Left ventricle myocardium superior (tissue), 1 donor: ENCODE measurements at regions not wholly inside any gene's neighbourhood (a gene's known extent, or its start where the extent isn't known, plus 50 kb on each side); places are given as distances from the start of the nearest gene placed in this dataset.
"Not testable (repeated sequence)": the region's sequence is repeated elsewhere in the genome, so short reads cannot be mapped to it uniquely, and the experiment has no call there.

Experiments used
- ATAC-seq: fragments of 200-7000 bp; cut with Tn5 transposase; one replicate; pipeline ENCODE4 v1.9.1; 2020; ENCODE audit warnings: mild to moderate bottlenecking, moderate library complexity
- DNase-seq: peaks from one replicate; pipeline ENCODE4 v3.0.0-alpha.2; 2020
- intact Hi-C: fragments of 100-400 bp; cut with micrococcal nuclease; formaldehyde crosslinking; loops from one replicate; pipeline ENCODE4 v1.11.0; 2022
- donor health status: DM: no; HTN: yes; CAD: no; lungs with severe emphysema.

- intact Hi-C loops, result no loop called here
Observed at GRCh38 chr4:132593717-132594400, 555.2 kb upstream of the PCDH10 start.

GRCh38 chr4:132596186-132596585 lies 552.9 kb upstream of the PCDH10 start:
- DNase-seq (no peak), ATAC-seq (no peak)
- intact Hi-C loops, result no loop called here

More at GRCh38 chr4:132593717-132594400, 555.2 kb upstream of the PCDH10 start:
- ATAC-seq (no peak), DNase-seq (no peak)

- intact Hi-C loops, result no loop called here
- ATAC-seq (no peak), DNase-seq (no peak)
Observed at GRCh38 chr4:132605551-132605950, 543.5 kb upstream of the PCDH10 start.

GRCh38 chr4:132614682-132615081 lies 534.4 kb upstream of the PCDH10 start:
- ATAC-seq, result no peak
- no peak for DNase-seq
- intact Hi-C loops, result no loop called here

DNA sequence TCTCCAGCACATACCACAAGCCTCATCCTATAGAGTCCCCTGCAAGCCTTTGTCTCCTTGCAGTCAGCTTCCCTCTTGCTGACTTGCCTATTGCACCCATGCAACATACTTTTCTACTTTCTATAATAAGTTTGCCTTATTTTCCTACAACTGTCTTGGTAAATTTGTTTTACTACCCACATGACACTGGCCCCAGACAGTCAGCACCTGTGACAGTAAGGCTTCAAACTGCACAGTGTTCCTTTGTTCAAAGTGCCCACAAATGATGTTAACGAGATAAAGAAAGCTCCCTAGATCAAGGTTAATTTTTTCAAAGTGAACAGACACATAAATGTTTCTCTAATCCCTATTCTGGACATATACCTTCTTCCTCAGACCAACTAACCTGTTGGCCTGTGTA lies 529.1 kb upstream of the PCDH10 start:
- DNase-seq, result no peak
- intact Hi-C loops, result no loop called here
- ATAC-seq, result no peak

GRCh38 chr4:132642016-132642817 lies 506.9 kb upstream of the PCDH10 start:
- intact Hi-C loops, result no loop called here

GRCh38 chr4:132646186-132646585 lies 502.9 kb upstream of the PCDH10 start:
- intact Hi-C loops, result no loop called here
- no peak for DNase-seq

More at GRCh38 chr4:132642016-132642817, 506.9 kb upstream of the PCDH10 start:
- ATAC-seq, result no peak
- DNase-seq, result no peak

DNA sequence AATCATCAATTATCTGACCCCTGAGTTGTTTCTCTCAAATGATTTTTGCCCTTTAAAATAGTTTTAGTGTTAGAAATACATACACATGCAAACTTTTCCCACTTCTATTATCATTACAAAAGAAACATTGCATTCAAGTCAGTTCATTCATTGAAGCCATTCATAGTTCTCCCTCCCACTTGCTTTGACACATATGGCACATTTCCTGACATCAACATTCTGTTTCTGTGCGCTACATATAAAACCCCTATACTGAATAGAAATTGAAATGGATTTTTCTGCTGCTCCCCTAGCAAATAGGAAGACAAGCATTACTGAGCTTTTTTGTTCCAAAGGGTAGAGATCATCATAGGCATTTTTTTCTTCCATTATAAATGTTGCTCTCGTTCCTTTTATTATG lies 497.9 kb upstream of the PCDH10 start:
- ATAC-seq (no peak), DNase-seq (no peak)
- intact Hi-C loops, result no loop called here

More at GRCh38 chr4:132646186-132646585, 502.9 kb upstream of the PCDH10 start:
- ATAC-seq, result no peak

DNA sequence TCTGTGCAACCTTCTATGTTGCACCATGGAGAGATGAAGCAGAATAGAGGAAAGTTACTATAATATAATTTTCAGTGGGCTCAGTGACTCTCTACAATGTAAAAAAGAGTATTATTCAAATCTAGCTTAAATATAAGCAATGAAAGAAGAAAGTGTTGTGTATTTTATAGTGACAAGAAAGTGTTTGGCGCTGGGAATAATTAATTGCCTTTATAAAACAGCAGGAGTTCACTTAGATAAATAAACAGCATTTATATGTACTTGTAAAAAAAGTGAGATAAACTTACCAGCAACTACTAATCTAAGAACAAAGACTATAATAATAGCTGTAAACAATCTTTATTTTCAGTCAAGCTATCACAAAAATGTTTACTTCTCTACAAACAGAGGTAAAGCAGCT lies 488.9 kb upstream of the PCDH10 start:
- DNase-seq (no peak), ATAC-seq (no peak)
- intact Hi-C loops, result no loop called here

- no peak for DNase-seq
- no peak for ATAC-seq
- intact Hi-C loops, result no loop called here
Observed at GRCh38 chr4:132662456-132662855, 486.6 kb upstream of the PCDH10 start.

GRCh38 chr4:132669786-132670185 lies 479.3 kb upstream of the PCDH10 start:
- intact Hi-C loops, result no loop called here
- ATAC-seq, result no peak
- no peak for DNase-seq

DNA sequence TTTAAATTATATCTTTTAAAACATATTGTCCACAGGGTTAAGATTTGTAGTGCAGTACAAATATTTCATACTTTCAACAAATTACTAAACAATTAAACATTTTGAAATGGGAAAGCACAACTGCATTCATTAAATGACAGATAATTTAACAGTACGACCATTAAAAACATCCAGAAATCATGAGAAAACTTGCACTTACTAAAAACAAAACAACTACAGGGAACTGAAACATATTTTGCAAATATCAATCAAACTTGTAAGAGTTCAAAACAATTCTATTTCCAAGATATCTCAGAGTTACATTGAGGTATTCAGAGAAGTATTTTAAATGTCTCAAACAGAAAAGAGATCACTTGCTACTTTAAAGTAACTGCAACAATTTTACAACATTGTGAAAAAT lies 478.5 kb upstream of the PCDH10 start:
- no peak for DNase-seq
- no peak for ATAC-seq
- intact Hi-C loops, result no loop called here

DNA sequence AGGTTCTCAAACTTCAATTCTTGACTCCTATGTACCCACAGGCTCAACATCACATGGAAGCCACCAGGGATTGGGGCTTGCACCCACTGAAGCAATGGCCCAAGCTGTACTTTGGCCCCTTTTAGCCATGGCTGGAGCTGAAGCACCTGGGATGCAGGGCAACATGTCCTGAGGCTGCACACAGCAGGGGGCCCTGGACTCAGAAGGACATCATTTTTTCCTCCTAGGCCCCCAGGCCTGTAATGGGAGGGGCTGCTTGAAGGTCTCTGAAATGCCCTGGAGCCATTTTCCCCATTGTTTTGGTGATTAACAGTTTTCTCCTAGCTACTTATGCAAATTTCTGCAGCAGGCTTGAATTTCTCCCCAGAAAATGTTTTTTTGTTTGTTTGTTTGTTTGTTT lies 465.1 kb upstream of the PCDH10 start:
- intact Hi-C loops, result no loop called here
- no peak for ATAC-seq

DNA sequence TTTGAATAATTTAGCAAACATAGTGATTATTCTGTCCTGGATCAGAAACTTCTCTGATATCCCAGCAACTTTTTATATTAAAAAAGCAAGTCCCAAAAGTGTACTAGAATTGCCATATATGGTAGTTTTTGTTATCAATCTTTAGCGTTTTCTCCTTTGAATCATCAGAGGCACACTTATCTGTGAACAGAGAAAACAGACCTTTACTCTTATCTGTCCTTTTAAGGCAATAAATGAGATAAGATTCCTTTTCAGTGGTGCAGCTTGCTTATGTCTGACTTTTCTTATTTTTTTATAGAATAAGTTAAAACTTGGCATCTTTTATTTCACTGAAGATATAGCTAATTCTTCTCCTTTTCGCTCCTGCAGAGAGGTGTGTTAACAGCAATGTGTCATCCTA lies 458.1 kb upstream of the PCDH10 start:
- no peak for DNase-seq
- intact Hi-C loops, result no loop called here
- no peak for ATAC-seq

More for the DNA sequence above, 465.1 kb upstream of the PCDH10 start:
- DNase-seq, result no peak

GRCh38 chr4:132691668-132692067 lies 457.4 kb upstream of the PCDH10 start:
- ATAC-seq, result no peak
- no peak for DNase-seq
- intact Hi-C loops, result no loop called here

DNA sequence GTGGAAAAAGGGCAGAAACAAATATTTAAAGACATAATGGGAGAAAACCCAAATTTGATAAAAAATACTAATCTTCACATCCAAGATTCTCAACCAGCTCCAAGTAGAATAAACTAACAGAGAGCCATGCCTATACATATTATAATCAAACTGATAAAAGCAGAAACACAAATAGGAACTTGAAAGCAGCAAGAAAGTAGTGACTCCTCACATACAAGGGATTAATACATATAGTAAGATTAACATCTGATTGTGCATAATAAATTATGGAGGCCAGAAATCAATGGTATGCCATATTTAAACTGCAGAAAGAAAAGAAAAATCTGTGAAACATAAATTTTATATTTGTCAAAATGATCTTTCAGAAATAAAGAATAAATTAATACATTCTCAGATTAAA lies 454.3 kb upstream of the PCDH10 start:
- intact Hi-C loops, result no loop called here
- no peak for DNase-seq
- no peak for ATAC-seq

DNA sequence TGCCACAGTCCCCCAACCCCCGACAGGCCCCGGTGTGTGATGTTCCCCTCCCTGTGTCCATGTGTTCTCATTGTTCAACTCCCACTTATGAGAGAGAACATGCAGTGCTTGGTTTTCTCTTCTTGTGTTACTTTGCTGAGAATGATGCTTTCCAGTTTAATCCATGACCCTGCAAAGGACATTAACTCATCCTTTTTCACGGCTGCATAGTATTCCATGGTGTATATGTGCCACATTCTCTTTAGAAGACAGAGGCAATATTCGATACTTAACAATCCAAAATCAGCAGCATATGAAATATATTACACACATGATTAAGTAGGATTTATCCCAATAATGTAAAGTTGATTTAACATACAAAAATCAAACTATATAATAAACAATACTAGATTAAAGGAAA lies 451.6 kb upstream of the PCDH10 start:
- intact Hi-C loops, ATAC-seq, DNase-seq: not testable (repeated sequence)

DNA sequence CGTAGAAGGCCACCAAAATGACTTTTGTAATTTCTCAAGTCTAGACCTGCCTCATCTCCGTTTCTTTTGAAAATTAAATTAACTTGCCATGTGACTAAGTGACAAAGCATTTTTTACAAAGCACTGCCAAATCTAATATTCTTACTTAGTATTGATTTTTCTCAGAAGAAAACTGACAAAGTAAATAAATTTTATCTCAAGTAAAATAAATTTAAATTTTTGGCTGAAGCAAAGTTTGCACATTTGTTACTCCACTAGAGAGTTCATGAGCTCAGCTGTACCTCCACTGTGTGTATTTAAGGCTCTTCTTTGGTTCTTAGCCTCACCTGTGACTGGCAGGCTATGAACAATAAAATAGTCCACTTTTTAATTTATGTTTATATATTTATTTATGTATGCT lies 441.1 kb upstream of the PCDH10 start:
- intact Hi-C loops, result no loop called here
- DNase-seq (no peak), ATAC-seq (no peak)

DNA sequence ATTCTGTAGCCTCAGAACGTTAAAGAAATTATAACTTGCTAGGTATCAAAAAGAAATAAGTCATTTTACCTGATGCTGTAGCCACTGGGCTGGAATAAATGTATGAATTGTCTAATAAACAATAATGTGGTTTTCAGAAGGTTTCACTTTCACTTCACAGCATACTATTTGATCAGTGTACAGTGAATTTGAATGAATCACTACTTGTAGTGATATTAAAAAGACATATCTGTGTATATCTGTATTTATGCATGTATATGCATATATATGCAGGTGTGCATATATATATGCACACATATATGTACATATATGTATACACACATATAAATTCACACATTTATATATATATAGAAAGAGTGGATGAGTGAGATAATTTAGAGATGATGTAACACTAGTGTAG lies 440.0 kb upstream of the PCDH10 start:
- no peak for DNase-seq
- no peak for ATAC-seq
- intact Hi-C loops, result no loop called here

GRCh38 chr4:132710971-132711370 lies 438.1 kb upstream of the PCDH10 start:
- intact Hi-C loops, result no loop called here
- ATAC-seq (no peak), DNase-seq (no peak)

GRCh38 chr4:132737344-132737743 lies 411.8 kb upstream of the PCDH10 start:
- ATAC-seq (no peak), DNase-seq (no peak)
- intact Hi-C loops, result no loop called here
